ENCODE measurements at regions not wholly inside any gene's neighbourhood (a gene's known extent, or its start where the extent isn't known, plus 50 kb on each side); places are given as distances from the start of the nearest gene placed in this dataset.

- Histone ChIP-seq H3K9me3 (ENCODE audit: insufficient read depth, low read depth, low read length) (no peaks in the 10 kb centered on the region), H3K36me3 (ENCODE audit: insufficient read depth, low read length) (no peaks in the 10 kb centered on the region), H3K4me3 (ENCODE audit: low read length, poor library complexity, severe bottlenecking) (no peak overlapping the region), H3K9me2 (replicated peaks; ENCODE audit: low read depth, low read length) (no peaks in the 10 kb centered on the region), H4K20me1 (ENCODE audit: insufficient read depth, low read length, poor library complexity, severe bottlenecking) (no peaks in the 10 kb centered on the region), H3K4me2 (ENCODE audit: low read depth, low read length, poor library complexity, severe bottlenecking) (no peak overlapping the region), H3K9ac (ENCODE audit: low read depth, low read length, poor library complexity, severe bottlenecking) (no peak overlapping the region), H3K79me2 (ENCODE audit: insufficient read depth, low read length) (no peaks in the 10 kb centered on the region), H3K4me1 (ENCODE audit: insufficient read depth, low read length, poor library complexity, severe bottlenecking) (no peaks in the 10 kb centered on the region), H3K27me3 (ENCODE audit: insufficient read depth, low read length, poor library complexity, severe bottlenecking) (no peaks in the 10 kb centered on the region), H3F3A (ENCODE audit: low read depth) (no peaks in the 10 kb centered on the region), H2AFZ (ENCODE audit: low read length) (no peak overlapping the region)
- TF ChIP-seq CTCF (conservative IDR thresholded peaks at IDR 0.05; ENCODE audit: low read length) (no peak), EZH2phosphoT487 (IDR thresholded peaks at IDR 0.05; ENCODE audit: borderline replicate concordance) (no peak)
Measured at GRCh38 chr5:143527808-143528207, 124.3 kb upstream of the NR3C1 start.

- Histone ChIP-seq H2AFZ (ENCODE audit: low read length) (no peak overlapping the region), H3F3A (ENCODE audit: low read depth) (no peaks in the 10 kb centered on the region)
- no peak for TF ChIP-seq EZH2phosphoT487 (IDR thresholded peaks at IDR 0.05; ENCODE audit: borderline replicate concordance)
- no peak for TF ChIP-seq CTCF (conservative IDR thresholded peaks at IDR 0.05; ENCODE audit: low read length)
Measured at GRCh38 chr5:143525176-143525575, 121.7 kb upstream of the NR3C1 start.

GRCh38 chr5:143524338-143524945 lies 121.0 kb upstream of the NR3C1 start:
- no peak overlapping the region for H3K4me2 ChIP-seq (ENCODE audit: low read depth, low read length, poor library complexity, severe bottlenecking)
- no peak overlapping the region for H2AFZ ChIP-seq (ENCODE audit: low read length)
- no peaks in the 10 kb centered on the region for H3K79me2 ChIP-seq (ENCODE audit: insufficient read depth, low read length)
- no peaks in the 10 kb centered on the region for H3K27me3 ChIP-seq (ENCODE audit: insufficient read depth, low read length, poor library complexity, severe bottlenecking)
- no peaks in the 10 kb centered on the region for H3K9me2 ChIP-seq (replicated peaks; ENCODE audit: low read depth, low read length)
- no peaks in the 10 kb centered on the region for H3K36me3 ChIP-seq (ENCODE audit: insufficient read depth, low read length)
- H3K9ac ChIP-seq (ENCODE audit: low read depth, low read length, poor library complexity, severe bottlenecking) = no peak overlapping the region
- no peaks in the 10 kb centered on the region for H4K20me1 ChIP-seq (ENCODE audit: insufficient read depth, low read length, poor library complexity, severe bottlenecking)
- H3K4me3 ChIP-seq (ENCODE audit: low read length, poor library complexity, severe bottlenecking) = no peak overlapping the region
- TF ChIP-seq EZH2phosphoT487 (IDR thresholded peaks at IDR 0.05; ENCODE audit: borderline replicate concordance) (no peak), CTCF (conservative IDR thresholded peaks at IDR 0.05; ENCODE audit: low read length) (no peak)
- no peaks in the 10 kb centered on the region for H3K4me1 ChIP-seq (ENCODE audit: insufficient read depth, low read length, poor library complexity, severe bottlenecking)
- no peaks in the 10 kb centered on the region for H3F3A ChIP-seq (ENCODE audit: low read depth)
- no peaks in the 10 kb centered on the region for H3K9me3 ChIP-seq (ENCODE audit: insufficient read depth, low read depth, low read length)

More at GRCh38 chr5:143525176-143525575, 121.7 kb upstream of the NR3C1 start:
- H3K9ac ChIP-seq (ENCODE audit: low read depth, low read length, poor library complexity, severe bottlenecking) = no peak overlapping the region
- no peaks in the 10 kb centered on the region for H3K4me1 ChIP-seq (ENCODE audit: insufficient read depth, low read length, poor library complexity, severe bottlenecking)
- H3K4me3 ChIP-seq (ENCODE audit: low read length, poor library complexity, severe bottlenecking) = no peak overlapping the region
- no peaks in the 10 kb centered on the region for H3K27me3 ChIP-seq (ENCODE audit: insufficient read depth, low read length, poor library complexity, severe bottlenecking)
- no peak overlapping the region for H3K4me2 ChIP-seq (ENCODE audit: low read depth, low read length, poor library complexity, severe bottlenecking)
- H4K20me1 ChIP-seq (ENCODE audit: insufficient read depth, low read length, poor library complexity, severe bottlenecking) = no peaks in the 10 kb centered on the region
- H3K9me3 ChIP-seq (ENCODE audit: insufficient read depth, low read depth, low read length) = no peaks in the 10 kb centered on the region
- no peaks in the 10 kb centered on the region for H3K36me3 ChIP-seq (ENCODE audit: insufficient read depth, low read length)
- no peaks in the 10 kb centered on the region for H3K79me2 ChIP-seq (ENCODE audit: insufficient read depth, low read length)
- H3K9me2 ChIP-seq (replicated peaks; ENCODE audit: low read depth, low read length) = no peaks in the 10 kb centered on the region
